OCI-LY1 (cell line): ENCODE measurements at regions not wholly inside any gene's neighbourhood (a gene's known extent, or its start where the extent isn't known, plus 50 kb on each side); places are given as distances from the start of the nearest gene placed in this dataset.

ENCODE experiments used
- EZH2 ChIP-seq: fragments of 200-600 bp; sonication (generic), shearing (Covaris generic); IDR thresholded peaks from 2 replicates; pipeline ENCODE4 v1.8.0; 2017; ENCODE audit warnings: borderline replicate concordance, mixed run types, mild to moderate bottlenecking, antibody characterized with exemption, low read length, moderate library complexity, mixed read lengths
- TF ChIP-seq, protein P1 (sequence below): fragments of 200-600 bp; sonication (generic), shearing (Covaris generic); IDR thresholded peaks from 2 replicates; pipeline ENCODE4 v1.5.1; 2017; ENCODE audit warnings: mild to moderate bottlenecking, antibody characterized with exemption, low read length, moderate library complexity, mixed read lengths

DNA sequence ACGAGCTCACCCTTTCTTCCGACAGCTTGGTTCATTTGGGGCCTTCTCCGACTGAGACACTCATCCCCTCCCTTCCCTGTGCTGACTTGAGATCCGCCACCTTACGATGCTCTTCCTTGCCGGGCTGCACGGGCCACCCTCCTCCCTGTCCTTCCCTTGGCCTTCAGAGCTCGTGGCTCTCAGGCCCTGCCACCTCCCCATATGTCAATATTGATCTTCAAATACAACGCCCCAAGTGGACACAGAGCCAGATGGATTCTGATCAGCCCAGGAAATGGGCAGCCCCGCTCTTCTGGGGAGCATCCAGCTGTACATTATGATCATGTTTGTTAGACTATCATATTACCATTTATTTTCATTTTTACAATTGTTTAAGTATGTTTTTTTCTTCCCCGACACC lies 812.8 kb downstream of the TBC1D22A start:
- TF ChIP-seq, protein P1, sequence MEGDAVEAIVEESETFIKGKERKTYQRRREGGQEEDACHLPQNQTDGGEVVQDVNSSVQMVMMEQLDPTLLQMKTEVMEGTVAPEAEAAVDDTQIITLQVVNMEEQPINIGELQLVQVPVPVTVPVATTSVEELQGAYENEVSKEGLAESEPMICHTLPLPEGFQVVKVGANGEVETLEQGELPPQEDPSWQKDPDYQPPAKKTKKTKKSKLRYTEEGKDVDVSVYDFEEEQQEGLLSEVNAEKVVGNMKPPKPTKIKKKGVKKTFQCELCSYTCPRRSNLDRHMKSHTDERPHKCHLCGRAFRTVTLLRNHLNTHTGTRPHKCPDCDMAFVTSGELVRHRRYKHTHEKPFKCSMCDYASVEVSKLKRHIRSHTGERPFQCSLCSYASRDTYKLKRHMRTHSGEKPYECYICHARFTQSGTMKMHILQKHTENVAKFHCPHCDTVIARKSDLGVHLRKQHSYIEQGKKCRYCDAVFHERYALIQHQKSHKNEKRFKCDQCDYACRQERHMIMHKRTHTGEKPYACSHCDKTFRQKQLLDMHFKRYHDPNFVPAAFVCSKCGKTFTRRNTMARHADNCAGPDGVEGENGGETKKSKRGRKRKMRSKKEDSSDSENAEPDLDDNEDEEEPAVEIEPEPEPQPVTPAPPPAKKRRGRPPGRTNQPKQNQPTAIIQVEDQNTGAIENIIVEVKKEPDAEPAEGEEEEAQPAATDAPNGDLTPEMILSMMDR, result no peak
- no peak for TF ChIP-seq EZH2
